ENCODE measurements at regions not wholly inside any gene's neighbourhood (a gene's known extent, or its start where the extent isn't known, plus 50 kb on each side); places are given as distances from the start of the nearest gene placed in this dataset.

GRCh38 chr1:58978096-58978495 lies 194.2 kb upstream of the JUN start (continued):
- TF ChIP-seq CHD7 (IDR thresholded peaks at IDR 0.05; ENCODE audit: insufficient replicate concordance, low read length) (no peak), HDAC2 (IDR thresholded peaks at IDR 0.05; ENCODE audit: borderline replicate concordance in 1 of 2, low read depth in 2 of 2, low read length in 2 of 2) (no peak), KDM5A (IDR thresholded peaks at IDR 0.05; ENCODE audit: low read length) (no peak), TAF7 (optimal IDR thresholded peaks at IDR 0.05; ENCODE audit: borderline replicate concordance, low read depth, low read length) (no peak)

Measured in H1 (cell line).